PFSK-1 (cell line): ENCODE measurements at regions not wholly inside any gene's neighbourhood (a gene's known extent, or its start where the extent isn't known, plus 50 kb on each side); places are given as distances from the start of the nearest gene placed in this dataset.

Experiments used
- FOXP2 ChIP-seq: optimal IDR thresholded peaks from 2 replicates; pipeline ENCODE3; 2011; ENCODE audit warnings: borderline replicate concordance, control low read depth, inconsistent platforms; ENCODE audit not compliant: insufficient read depth; ENCODE audit errors: extremely low read length, extremely low read depth
- POLR2AphosphoS5 ChIP-seq: IDR thresholded peaks from 2 replicates; pipeline ENCODE4 v1.6.1; 2012; ENCODE audit warnings: low read depth, mild to moderate bottlenecking, control low read depth, low read length, moderate library complexity
- REST ChIP-seq, 2 experiments: IDR thresholded peaks; 2 replicates each; pipeline versions ENCODE4 v1.6.1 to v1.8.0; 2011 to 2012; ENCODE audit warnings: low read depth in 2 of 2, low read length in 2 of 2, control low read depth in 1 of 2, inconsistent platforms in 1 of 2, mild to moderate bottlenecking in 1 of 2, moderate library complexity in 1 of 2; ENCODE audit not compliant: insufficient read depth in 1 of 2
- SIN3A ChIP-seq: IDR thresholded peaks from 2 replicates; pipeline ENCODE4 v1.6.1; 2012; ENCODE audit warnings: mild to moderate bottlenecking, low read length, moderate library complexity, borderline replicate concordance; ENCODE audit not compliant: insufficient read depth
- TAF1 ChIP-seq: IDR thresholded peaks from 2 replicates; pipeline ENCODE4 v1.6.1; 2012; ENCODE audit warnings: low read length, control low read depth, borderline replicate concordance; ENCODE audit not compliant: insufficient read depth

DNA sequence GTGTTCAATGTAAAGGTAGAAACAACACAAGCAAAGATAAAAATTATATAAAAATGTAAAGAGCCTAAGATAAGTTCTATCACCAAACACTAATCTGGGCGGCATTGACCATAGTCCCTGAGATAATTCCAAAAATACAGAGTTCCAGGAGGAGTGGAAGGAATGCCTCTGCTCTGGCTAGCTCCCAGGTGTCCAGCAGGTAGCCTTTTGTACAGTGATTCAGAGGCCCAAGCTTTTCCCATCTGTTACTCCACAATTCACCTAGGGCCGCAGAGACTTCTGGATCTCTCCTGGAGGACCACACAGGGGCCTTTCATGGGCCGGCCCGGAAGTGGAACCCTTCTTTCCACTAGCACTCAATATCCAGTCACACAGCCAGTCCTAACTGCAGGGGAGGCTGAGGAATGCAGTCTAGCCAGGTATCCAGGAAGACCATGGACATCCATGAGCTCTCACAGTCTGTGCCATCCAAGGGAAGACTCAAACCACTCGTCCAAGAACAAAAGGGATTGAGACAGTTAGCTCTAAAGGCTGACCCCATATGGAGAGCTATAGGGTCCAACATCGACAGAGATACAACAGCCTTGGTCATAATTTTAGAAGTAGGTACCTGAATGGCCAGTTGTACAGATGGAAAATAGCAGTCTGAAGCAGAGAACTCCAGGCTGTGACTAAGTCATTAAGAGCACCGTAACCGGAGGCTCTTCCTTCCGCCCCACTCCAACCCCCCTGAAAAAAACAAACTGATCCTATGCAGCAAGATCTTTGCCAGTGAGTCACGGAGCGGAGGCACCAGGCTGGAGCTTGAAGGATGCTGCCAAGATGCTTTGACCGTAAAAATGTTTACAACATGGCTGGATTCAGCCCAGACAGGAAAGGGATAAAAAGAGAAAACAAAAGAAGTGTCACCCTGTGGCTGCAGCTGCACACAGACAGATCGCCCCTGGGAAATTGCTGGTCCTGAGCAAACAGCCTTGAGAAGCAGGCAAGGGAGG is 204.8 kb downstream of the NUAK1 start:
- TF ChIP-seq TAF1 (peak; percentile 64; the same call in 1 of the 2 replicates), REST (IDR thresholded peaks at IDR 0.05; ENCODE audit: insufficient read depth in 1 of 2, low read depth in 2 of 2, low read length in 2 of 2) (no peak; a peak in 1 of 4 replicates), POLR2AphosphoS5 (no peak), SIN3A (no peak), FOXP2 (no peak)
